WTC11 (cell line): ENCODE measurements at regions not wholly inside any gene's neighbourhood (a gene's known extent, or its start where the extent isn't known, plus 50 kb on each side); places are given as distances from the start of the nearest gene placed in this dataset.

Experiments
- ARID4B ChIP-seq: sonication (generic); formaldehyde crosslinking; IDR thresholded peaks from 2 replicates; pipeline ENCODE4 v1.8.0; 2023; ENCODE audit warnings: missing genetic modification reagents, mild to moderate bottlenecking, borderline replicate concordance
- ATF3 ChIP-seq: sonication (generic); formaldehyde crosslinking; conservative IDR thresholded peaks from 2 replicates; pipeline ENCODE4 v1.8.1; 2022; ENCODE audit warnings: mild to moderate bottlenecking, missing genetic modification reagents
- CTCF ChIP-seq: fragments of 200-600 bp; IDR thresholded peaks from 2 replicates; pipeline ENCODE4 v1.8.0; 2022; ENCODE audit warnings: antibody characterized with exemption
- KAT7 ChIP-seq: sonication (generic); formaldehyde crosslinking; IDR thresholded peaks from 2 replicates; pipeline ENCODE4 v1.8.1; 2023; ENCODE audit warnings: missing genetic modification reagents, mild to moderate bottlenecking, borderline replicate concordance
- MAX ChIP-seq: sonication (generic); formaldehyde crosslinking; IDR thresholded peaks from 2 replicates; pipeline ENCODE4 v1.8.0; 2022; ENCODE audit warnings: mild to moderate bottlenecking, missing genetic modification reagents
- NFE2L1 ChIP-seq: sonication (generic); formaldehyde crosslinking; IDR thresholded peaks from 2 replicates; pipeline ENCODE4 v1.8.1; 2023; ENCODE audit warnings: missing genetic modification reagents
- SMAD3 ChIP-seq: sonication (generic); formaldehyde crosslinking; IDR thresholded peaks from 2 replicates; pipeline ENCODE4 v1.8.0; 2022; ENCODE audit warnings: missing genetic modification reagents, mild to moderate bottlenecking, borderline replicate concordance
- SP1 ChIP-seq: sonication (generic); formaldehyde crosslinking; conservative IDR thresholded peaks from 2 replicates; pipeline ENCODE4 v1.8.1; 2022; ENCODE audit warnings: missing genetic modification reagents
- ZNF121 ChIP-seq: sonication (generic); formaldehyde crosslinking; IDR thresholded peaks from 2 replicates; pipeline ENCODE4 v1.8.0; 2023; ENCODE audit warnings: missing genetic modification reagents
- ZNF512 ChIP-seq: sonication (generic); formaldehyde crosslinking; IDR thresholded peaks from 2 replicates; pipeline ENCODE4 v1.8.1; 2022; ENCODE audit warnings: missing genetic modification reagents, borderline replicate concordance

- TF ChIP-seq ZNF121 (CRISPR knock-in tag) (no peak), CTCF (no peak), ATF3 (no peak), SP1 (CRISPR knock-in tag) (no peak), ZNF512 (CRISPR knock-in tag) (no peak), SMAD3 (no peak), KAT7 (no peak), MAX (no peak), ARID4B (CRISPR knock-in tag) (no peak), NFE2L1 (CRISPR knock-in tag) (no peak)
These were observed 211.8 kb upstream of the CPEB2 start for GRCh38 chr4:14790494-14790893.
